ENCODE measurements at regions not wholly inside any gene's neighbourhood (a gene's known extent, or its start where the extent isn't known, plus 50 kb on each side); places are given as distances from the start of the nearest gene placed in this dataset.

GRCh38 chr5:57383093-57383861, 99.3 kb downstream of the ACTBL2 start:
- H3K4me3 ChIP-seq (replicated peaks; ENCODE audit: low read depth, low read length), result no peak overlapping the region
- peak; percentile 36 for TF ChIP-seq CTCF (IDR thresholded peaks at IDR 0.05; ENCODE audit: low read length, missing control alignments)
- peak; percentile 93 for DNase-seq (ENCODE audit: low read depth)

- peak; percentile 3 for DNase-seq (ENCODE audit: low read depth)
- no peak for TF ChIP-seq CTCF (IDR thresholded peaks at IDR 0.05; ENCODE audit: low read length, missing control alignments)
- no peak overlapping the region for H3K4me3 ChIP-seq (replicated peaks; ENCODE audit: low read depth, low read length)
Measured at GRCh38 chr5:57382655-57383054, 100.0 kb downstream of the ACTBL2 start.

GRCh38 chr5:57370376-57370775, 112.2 kb downstream of the ACTBL2 start:
- no peak overlapping the region for H3K4me3 ChIP-seq (replicated peaks; ENCODE audit: low read depth, low read length)
- no peak for DNase-seq (ENCODE audit: low read depth)
- no peak for TF ChIP-seq CTCF (IDR thresholded peaks at IDR 0.05; ENCODE audit: low read length, missing control alignments)

GRCh38 chr5:57368010-57368409, 114.6 kb downstream of the ACTBL2 start:
- no peak for TF ChIP-seq CTCF (IDR thresholded peaks at IDR 0.05; ENCODE audit: low read length, missing control alignments)
- no peak overlapping the region for H3K4me3 ChIP-seq (replicated peaks; ENCODE audit: low read depth, low read length)
- no peak for DNase-seq (ENCODE audit: low read depth)

GRCh38 chr5:57366744-57367143, 115.9 kb downstream of the ACTBL2 start:
- H3K4me3 ChIP-seq (replicated peaks; ENCODE audit: low read depth, low read length), result no peak overlapping the region
- no peak for TF ChIP-seq CTCF (IDR thresholded peaks at IDR 0.05; ENCODE audit: low read length, missing control alignments)
- peak; percentile 42 for DNase-seq (ENCODE audit: low read depth)

GRCh38 chr5:57362951-57363350, 119.7 kb downstream of the ACTBL2 start:
- no peak for DNase-seq (ENCODE audit: low read depth)
- TF ChIP-seq CTCF (IDR thresholded peaks at IDR 0.05; ENCODE audit: low read length, missing control alignments), result no peak

GRCh38 chr5:57360871-57361270, 121.7 kb downstream of the ACTBL2 start:
- no peak overlapping the region for H3K4me3 ChIP-seq (replicated peaks; ENCODE audit: low read depth, low read length)
- TF ChIP-seq CTCF (IDR thresholded peaks at IDR 0.05; ENCODE audit: low read length, missing control alignments), result no peak
- no peak for DNase-seq (ENCODE audit: low read depth)

More at GRCh38 chr5:57362951-57363350, 119.7 kb downstream of the ACTBL2 start:
- H3K4me3 ChIP-seq (replicated peaks; ENCODE audit: low read depth, low read length), result no peak overlapping the region

Measured in fibroblast of pulmonary artery (primary cell).